Mucosa of rectum (tissue), 2 donors: ENCODE measurements at regions not wholly inside any gene's neighbourhood (a gene's known extent, or its start where the extent isn't known, plus 50 kb on each side); places are given as distances from the start of the nearest gene placed in this dataset.

Source experiments
- H3K27ac ChIP-seq, 2 donors: one replicate each; pipeline ENCODE4 v1.7.0; 2013; ENCODE audit warnings: inconsistent platforms in 2 of 2, low read depth in 2 of 2, low read length in 2 of 2
- H3K27me3 ChIP-seq, 2 donors: one replicate each; pipeline ENCODE4 v1.7.0; 2013; ENCODE audit warnings: low read length in 2 of 2; ENCODE audit not compliant: control insufficient read depth in 2 of 2, insufficient read depth in 2 of 2
- H3K36me3 ChIP-seq, 2 donors: one replicate each; pipeline ENCODE4 v1.7.0; 2013; ENCODE audit warnings: low read length in 2 of 2; ENCODE audit not compliant: control insufficient read depth in 2 of 2, insufficient read depth in 2 of 2
- H3K4me1 ChIP-seq, 2 donors: one replicate each; pipeline ENCODE4 v1.7.0; 2013; ENCODE audit warnings: low read length in 2 of 2, mild to moderate bottlenecking in 1 of 2; ENCODE audit not compliant: control insufficient read depth in 2 of 2, insufficient read depth in 2 of 2
- H3K4me3 ChIP-seq, 2 donors: one replicate each; pipeline ENCODE4 v1.7.0; 2013; ENCODE audit warnings: low read length in 2 of 2
- H3K9ac ChIP-seq, 2 donors: one replicate each; pipeline ENCODE4 v1.7.0; 2013; ENCODE audit warnings: low read length in 2 of 2, low read depth in 1 of 2, mild to moderate bottlenecking in 1 of 2
- H3K9me3 ChIP-seq, 2 donors: one replicate each; pipeline ENCODE4 v1.7.0; 2013; ENCODE audit warnings: low read length in 2 of 2; ENCODE audit not compliant: control insufficient read depth in 2 of 2
- donor health status: healthy.
- donor health status: Normal muscosa, but diverticular disease.

DNA sequence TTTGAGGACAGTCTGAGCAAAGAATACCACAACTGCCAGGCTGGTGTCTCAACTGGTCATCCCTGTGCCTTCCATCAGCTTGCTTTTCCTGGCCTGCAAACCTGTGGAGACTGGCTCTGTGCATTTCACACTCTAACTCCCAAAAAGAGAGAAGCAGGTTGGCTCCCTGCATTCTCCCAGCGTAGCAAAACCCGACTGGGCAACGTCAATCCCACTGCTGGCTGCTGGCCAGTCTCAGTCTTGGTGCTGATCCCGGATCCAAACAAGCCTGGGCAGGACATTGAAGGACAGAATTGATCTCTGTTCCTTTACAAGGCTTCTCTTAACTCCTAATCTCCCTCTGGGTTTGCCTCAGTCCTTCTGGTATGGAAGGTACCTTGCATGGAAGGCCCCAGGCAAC, 65.4 kb downstream of the FZD10 start:
- Histone ChIP-seq H3K27ac (no peak overlapping the region), H3K36me3 (no peaks in the 10 kb centered on the region)

DNA sequence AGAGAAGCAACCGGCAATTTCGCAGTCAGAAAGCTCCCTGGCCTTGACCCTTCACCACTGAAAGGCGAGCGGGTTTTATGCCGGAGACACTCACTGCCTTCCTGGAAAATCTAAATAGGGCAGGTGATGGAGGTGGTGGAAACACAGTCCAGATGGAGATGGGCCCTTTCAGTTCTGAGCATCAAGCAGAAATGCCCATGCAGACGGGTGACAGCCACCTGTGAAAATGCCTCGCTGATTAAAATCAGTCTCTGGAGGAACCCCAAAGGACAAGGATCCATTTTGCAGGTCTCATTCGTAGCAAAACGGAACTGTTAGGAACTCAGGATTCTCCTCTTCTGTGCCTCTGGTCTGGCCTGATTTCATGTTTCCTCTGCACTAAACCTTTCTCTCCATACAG, 74.2 kb downstream of the FZD10 start:
- H3K4me1 ChIP-seq, result no peaks in the 10 kb centered on the region
- H3K4me3 ChIP-seq, result no peak overlapping the region
- no peak overlapping the region for H3K27ac ChIP-seq
- no peaks in the 10 kb centered on the region for H3K9me3 ChIP-seq
- no peak overlapping the region for H3K9ac ChIP-seq
- no peaks in the 10 kb centered on the region for H3K27me3 ChIP-seq
- H3K36me3 ChIP-seq, result no peaks in the 10 kb centered on the region

More for the DNA sequence above, 65.4 kb downstream of the FZD10 start:
- Histone ChIP-seq H3K9ac (no peak overlapping the region), H3K27me3 (no peaks in the 10 kb centered on the region), H3K4me3 (no peak overlapping the region), H3K9me3 (peaks cover 3 to 5% of the 10 kb centered on the region in 2 donors), H3K4me1 (no peaks in the 10 kb centered on the region)

- Histone ChIP-seq H3K36me3 (no peaks in the 10 kb centered on the region), H3K4me1 (no peaks in the 10 kb centered on the region), H3K9ac (no peak overlapping the region), H3K4me3 (no peak overlapping the region), H3K27me3 (no peaks in the 10 kb centered on the region), H3K9me3 (no peaks in the 10 kb centered on the region), H3K27ac (no peak overlapping the region)
Observed at GRCh38 chr12:130240831-130241590, 78.7 kb downstream of the FZD10 start.

DNA sequence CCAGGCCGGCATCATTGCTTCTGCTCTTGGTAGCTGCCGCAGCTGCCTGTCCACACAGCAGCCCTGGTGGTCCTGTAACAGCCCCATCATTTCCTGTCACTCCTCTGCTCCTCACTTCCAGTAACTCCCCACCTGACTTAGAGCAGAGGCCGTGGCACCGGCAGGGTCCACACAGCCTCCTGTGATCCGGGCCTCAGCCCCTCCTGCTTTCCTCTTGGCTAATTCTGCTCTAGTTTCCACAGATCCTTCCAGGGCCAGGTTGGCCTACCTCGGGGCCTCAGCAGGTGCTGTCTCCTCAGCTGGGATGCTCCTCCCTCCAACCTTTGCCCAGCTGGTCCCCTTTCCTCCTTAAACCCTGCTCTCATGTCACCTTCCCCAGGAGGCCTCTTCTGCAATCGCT, 80.2 kb downstream of the FZD10 start:
- H3K4me1 ChIP-seq, result no peaks in the 10 kb centered on the region
- no peaks in the 10 kb centered on the region for H3K9me3 ChIP-seq

DNA sequence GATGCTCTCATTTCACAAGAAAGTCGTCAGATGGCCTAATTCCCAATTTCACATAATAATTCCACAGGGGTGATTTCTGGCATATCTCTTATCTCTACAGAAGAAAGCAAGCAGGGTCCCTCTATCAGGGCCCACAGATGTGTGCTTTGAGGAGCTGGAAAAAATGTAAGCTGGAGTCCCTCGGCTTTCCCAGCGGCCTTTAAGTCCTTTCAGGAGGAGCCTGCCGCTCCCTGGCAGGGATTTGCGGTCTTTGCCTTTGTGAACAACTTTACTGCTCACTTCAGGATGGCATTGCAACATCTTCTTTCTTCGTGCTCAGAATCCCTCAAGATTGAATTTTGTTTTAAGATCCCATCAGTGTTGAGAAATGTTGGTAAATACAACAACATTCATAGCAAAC, 83.0 kb downstream of the FZD10 start:
- no peak overlapping the region for H3K4me3 ChIP-seq
- no peaks in the 10 kb centered on the region for H3K9me3 ChIP-seq
- H3K27me3 ChIP-seq, result no peaks in the 10 kb centered on the region
- no peaks in the 10 kb centered on the region for H3K36me3 ChIP-seq
- no peak overlapping the region for H3K9ac ChIP-seq
- H3K27ac ChIP-seq, result no peak overlapping the region
- H3K4me1 ChIP-seq, result no peaks in the 10 kb centered on the region

More for the DNA sequence above, 80.2 kb downstream of the FZD10 start:
- H3K4me3 ChIP-seq, result no peak overlapping the region
- no peaks in the 10 kb centered on the region for H3K27me3 ChIP-seq
- no peak overlapping the region for H3K27ac ChIP-seq
- no peaks in the 10 kb centered on the region for H3K36me3 ChIP-seq
- no peak overlapping the region for H3K9ac ChIP-seq

DNA sequence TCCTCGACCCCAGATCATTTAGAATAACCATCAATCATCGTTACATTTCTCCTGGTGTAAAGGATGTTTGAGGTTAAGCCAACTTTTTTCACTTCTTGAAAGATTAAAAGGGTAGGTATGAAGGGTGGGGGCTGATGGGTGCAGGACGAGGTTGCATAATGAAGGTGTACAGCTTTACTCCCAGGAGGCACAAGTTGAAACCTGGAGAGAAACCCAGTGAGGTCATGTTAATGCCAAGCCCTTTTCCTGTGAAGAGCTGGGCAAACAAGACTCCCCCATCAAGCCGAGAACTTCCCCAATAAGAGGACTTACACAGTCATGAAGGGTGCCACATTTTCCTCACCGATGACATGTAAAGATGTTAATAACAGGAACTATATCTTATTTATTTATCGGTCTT, 84.3 kb downstream of the FZD10 start:
- H3K4me1 ChIP-seq, result no peaks in the 10 kb centered on the region
- no peaks in the 10 kb centered on the region for H3K27me3 ChIP-seq
- H3K36me3 ChIP-seq, result no peaks in the 10 kb centered on the region
- no peak overlapping the region for H3K27ac ChIP-seq
- H3K9ac ChIP-seq, result no peak overlapping the region
- no peaks in the 10 kb centered on the region for H3K9me3 ChIP-seq
- H3K4me3 ChIP-seq, result no peak overlapping the region

DNA sequence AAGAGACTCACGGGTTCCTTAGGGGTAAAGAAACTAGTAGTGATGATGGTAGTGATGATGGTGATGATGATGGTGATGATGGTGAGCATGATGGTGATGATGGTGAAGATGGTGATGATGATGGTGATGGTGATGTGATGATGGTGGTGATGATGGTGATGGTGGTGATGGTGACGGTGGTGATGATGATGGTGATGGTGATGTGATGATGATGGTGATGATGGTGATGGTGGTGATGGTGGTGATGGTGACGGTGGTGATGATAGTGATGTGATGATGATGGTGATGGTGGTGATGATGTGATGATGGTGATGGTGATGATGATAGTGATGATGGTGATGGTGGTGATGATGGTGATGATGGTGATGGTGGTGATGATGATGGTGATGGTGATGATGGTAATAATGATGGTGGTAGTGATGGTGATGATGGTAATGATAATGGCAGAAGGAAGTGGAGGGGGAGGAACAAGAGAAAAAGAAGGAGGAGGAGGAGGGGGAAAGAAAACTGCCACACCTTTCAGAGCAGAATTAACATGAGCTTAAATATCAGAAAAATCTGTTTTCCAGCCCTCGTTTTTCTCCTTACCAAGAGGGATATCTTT, 85.5 kb downstream of the FZD10 start:
- Histone ChIP-seq H3K9me3 (no peaks in the 10 kb centered on the region), H3K9ac (no peak overlapping the region), H3K4me1 (no peaks in the 10 kb centered on the region), H3K36me3 (no peaks in the 10 kb centered on the region), H3K27me3 (no peaks in the 10 kb centered on the region), H3K27ac (no peak overlapping the region), H3K4me3 (no peak overlapping the region)

GRCh38 chr12:130249376-130249775, 87.1 kb downstream of the FZD10 start:
- Histone ChIP-seq H3K4me3 (no peak overlapping the region), H3K36me3 (no peaks in the 10 kb centered on the region), H3K27ac (no peak overlapping the region), H3K9me3 (no peaks in the 10 kb centered on the region), H3K27me3 (no peaks in the 10 kb centered on the region), H3K9ac (no peak overlapping the region), H3K4me1 (no peaks in the 10 kb centered on the region)

GRCh38 chr12:130251236-130251780, 86.4 kb upstream of the PIWIL1 start:
- Histone ChIP-seq H3K9ac (no peak overlapping the region), H3K4me1 (no peaks in the 10 kb centered on the region), H3K27me3 (no peaks in the 10 kb centered on the region), H3K36me3 (no peaks in the 10 kb centered on the region), H3K9me3 (no peaks in the 10 kb centered on the region), H3K27ac (no peak overlapping the region), H3K4me3 (no peak overlapping the region)

- Histone ChIP-seq H3K27me3 (no peaks in the 10 kb centered on the region), H3K9ac (no peak overlapping the region), H3K4me3 (no peak overlapping the region), H3K4me1 (no peaks in the 10 kb centered on the region), H3K9me3 (no peaks in the 10 kb centered on the region), H3K36me3 (no peaks in the 10 kb centered on the region), H3K27ac (no peak overlapping the region)
Observed at GRCh38 chr12:130253866-130254265, 83.8 kb upstream of the PIWIL1 start.
